ENCODE measurements at regions not wholly inside any gene's neighbourhood (a gene's known extent, or its start where the extent isn't known, plus 50 kb on each side); places are given as distances from the start of the nearest gene placed in this dataset.
"Not testable (repeated sequence)": the region's sequence is repeated elsewhere in the genome, so short reads cannot be mapped to it uniquely, and the experiment has no call there.

DNA sequence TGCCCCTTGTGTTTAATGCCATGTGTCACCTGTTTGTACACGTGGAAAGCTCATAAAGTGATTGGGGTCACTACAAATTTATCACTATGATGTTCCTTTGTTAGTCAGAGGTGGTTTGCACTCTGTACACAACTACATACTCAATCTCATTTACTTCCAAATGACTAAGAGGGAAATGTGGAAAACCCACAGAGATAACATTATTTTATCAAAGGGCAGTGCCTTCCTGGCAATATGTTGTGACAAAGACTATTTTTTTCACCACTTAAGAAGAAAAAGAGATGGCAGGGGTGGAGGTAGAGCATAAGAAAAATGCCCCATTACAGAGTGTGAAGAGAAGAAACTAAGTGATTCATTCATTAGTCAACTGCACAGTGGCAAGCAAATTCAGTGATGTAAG is 1064.1 kb upstream of the FLRT2 start:
- H3K4me1 Mint-ChIP-seq, result no peaks in the 10 kb centered on the region
- no peak overlapping the region for H3K4me3 Mint-ChIP-seq
- ChIA-PET CTCF (no interaction called here), POLR2A (no interaction called here)
- Histone ChIP-seq H3K36me3 (ENCODE audit: control insufficient read depth in 2 of 3, insufficient read depth in 3 of 3, low read length in 3 of 3) (no peaks in the 10 kb centered on the region), H3K4me1 (ENCODE audit: control insufficient read depth in 2 of 2, insufficient read depth in 2 of 2, low read length in 2 of 2) (no peaks in the 10 kb centered on the region), H3K27ac (ENCODE audit: low read depth, low read length) (no peak overlapping the region), H3K27me3 (ENCODE audit: control insufficient read depth in 2 of 2, insufficient read depth in 2 of 2, low read length in 2 of 2) (no peaks in the 10 kb centered on the region), H3K9me3 (ENCODE audit: control insufficient read depth in 2 of 3, low read length in 3 of 3) (no peaks in the 10 kb centered on the region), H3K4me3 (ENCODE audit: low read length) (no peak overlapping the region)
- no peaks in the 10 kb centered on the region for H3K36me3 Mint-ChIP-seq
- peaks cover 0 to 22% (median 4%) of the 10 kb centered on the region in 11 donors for H3K9me3 Mint-ChIP-seq
- no peaks in the 10 kb centered on the region for H3K27me3 Mint-ChIP-seq
- DNase-seq (no peak), ATAC-seq (no peak)
- H3K27ac Mint-ChIP-seq, result no peak overlapping the region
- intact Hi-C loops (cut with micrococcal nuclease), result no loop called here

DNA sequence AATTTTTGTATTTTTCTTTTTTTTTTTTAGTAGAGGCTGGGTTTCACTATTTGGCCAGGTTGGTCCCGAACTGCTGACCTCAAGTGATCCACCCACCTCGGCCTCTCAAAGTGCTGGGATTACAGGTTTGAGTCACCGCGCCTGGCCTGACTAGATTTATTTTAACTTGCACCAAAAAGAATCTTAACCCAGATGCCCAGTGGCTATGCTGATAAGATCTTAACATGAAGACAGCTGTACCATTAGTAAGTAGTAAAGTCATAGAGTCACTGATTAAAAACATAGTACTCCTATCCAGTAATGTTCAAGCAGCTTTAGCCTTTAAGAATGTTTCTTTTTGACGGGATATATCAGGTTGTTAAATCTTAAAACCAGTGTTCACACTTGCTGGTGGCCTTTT is 1061.8 kb upstream of the FLRT2 start:
- no peaks in the 10 kb centered on the region for H3K36me3 Mint-ChIP-seq
- intact Hi-C loops (cut with micrococcal nuclease), result no loop called here
- POLR2A ChIA-PET, result no interaction called here
- H3K4me1 ChIP-seq (ENCODE audit: control insufficient read depth in 2 of 2, insufficient read depth in 2 of 2, low read length in 2 of 2), result no peaks in the 10 kb centered on the region
- H3K9me3 ChIP-seq (ENCODE audit: control insufficient read depth in 2 of 3, low read length in 3 of 3), result no peaks in the 10 kb centered on the region
- ATAC-seq, result no peak
- CTCF ChIA-PET, result no interaction called here
- no peak overlapping the region for H3K4me3 ChIP-seq (ENCODE audit: low read length)
- no peaks in the 10 kb centered on the region for H3K36me3 ChIP-seq (ENCODE audit: control insufficient read depth in 2 of 3, insufficient read depth in 3 of 3, low read length in 3 of 3)
- no peak for DNase-seq
- H3K4me3 Mint-ChIP-seq, result no peak overlapping the region
- H3K4me1 Mint-ChIP-seq, result no peaks in the 10 kb centered on the region
- no peak overlapping the region for H3K27ac Mint-ChIP-seq
- H3K27me3 Mint-ChIP-seq, result no peaks in the 10 kb centered on the region
- peaks cover 0 to 22% (median 4%) of the 10 kb centered on the region in 11 donors for H3K9me3 Mint-ChIP-seq
- H3K27ac ChIP-seq (ENCODE audit: low read depth, low read length), result no peak overlapping the region
- H3K27me3 ChIP-seq (ENCODE audit: control insufficient read depth in 2 of 2, insufficient read depth in 2 of 2, low read length in 2 of 2), result no peaks in the 10 kb centered on the region

DNA sequence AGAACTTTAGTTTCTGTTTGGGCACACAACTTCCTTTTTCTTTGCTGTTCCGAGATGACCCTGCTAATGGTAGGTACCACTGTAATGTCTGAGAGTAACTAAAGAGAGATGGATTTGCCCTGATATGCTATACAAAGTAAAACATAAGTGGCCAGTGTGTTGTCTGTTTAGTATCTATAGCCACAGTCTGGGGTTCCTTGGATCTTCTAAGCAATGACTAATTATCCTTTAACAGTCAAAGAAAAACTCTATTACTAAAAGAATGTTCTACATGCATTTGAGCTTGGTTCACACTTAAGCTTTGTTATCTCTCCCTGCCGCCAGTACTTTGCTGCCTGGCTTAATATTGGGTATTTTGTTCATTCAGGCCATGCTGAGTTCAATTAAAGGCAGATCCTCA is 1051.9 kb upstream of the FLRT2 start:
- Histone ChIP-seq H3K36me3 (ENCODE audit: control insufficient read depth in 2 of 3, insufficient read depth in 3 of 3, low read length in 3 of 3) (no peaks in the 10 kb centered on the region), H3K4me1 (ENCODE audit: control insufficient read depth in 2 of 2, insufficient read depth in 2 of 2, low read length in 2 of 2) (no peaks in the 10 kb centered on the region), H3K9me3 (ENCODE audit: control insufficient read depth in 2 of 3, low read length in 3 of 3) (no peaks in the 10 kb centered on the region), H3K27me3 (ENCODE audit: control insufficient read depth in 2 of 2, insufficient read depth in 2 of 2, low read length in 2 of 2) (no peaks in the 10 kb centered on the region), H3K4me3 (ENCODE audit: low read length) (no peak overlapping the region), H3K27ac (ENCODE audit: low read depth, low read length) (no peak overlapping the region)
- ChIA-PET POLR2A (no interaction called here), CTCF (no interaction called here)
- Mint-ChIP-seq H3K27ac (no peak overlapping the region), H3K9me3 (peaks cover 0 to 22% (median 5%) of the 10 kb centered on the region in 11 donors), H3K36me3 (no peaks in the 10 kb centered on the region), H3K27me3 (no peaks in the 10 kb centered on the region), H3K4me3 (no peak overlapping the region), H3K4me1 (no peaks in the 10 kb centered on the region)
- intact Hi-C loops (cut with micrococcal nuclease), result no loop called here
- DNase-seq (no peak), ATAC-seq (no peak)

DNA sequence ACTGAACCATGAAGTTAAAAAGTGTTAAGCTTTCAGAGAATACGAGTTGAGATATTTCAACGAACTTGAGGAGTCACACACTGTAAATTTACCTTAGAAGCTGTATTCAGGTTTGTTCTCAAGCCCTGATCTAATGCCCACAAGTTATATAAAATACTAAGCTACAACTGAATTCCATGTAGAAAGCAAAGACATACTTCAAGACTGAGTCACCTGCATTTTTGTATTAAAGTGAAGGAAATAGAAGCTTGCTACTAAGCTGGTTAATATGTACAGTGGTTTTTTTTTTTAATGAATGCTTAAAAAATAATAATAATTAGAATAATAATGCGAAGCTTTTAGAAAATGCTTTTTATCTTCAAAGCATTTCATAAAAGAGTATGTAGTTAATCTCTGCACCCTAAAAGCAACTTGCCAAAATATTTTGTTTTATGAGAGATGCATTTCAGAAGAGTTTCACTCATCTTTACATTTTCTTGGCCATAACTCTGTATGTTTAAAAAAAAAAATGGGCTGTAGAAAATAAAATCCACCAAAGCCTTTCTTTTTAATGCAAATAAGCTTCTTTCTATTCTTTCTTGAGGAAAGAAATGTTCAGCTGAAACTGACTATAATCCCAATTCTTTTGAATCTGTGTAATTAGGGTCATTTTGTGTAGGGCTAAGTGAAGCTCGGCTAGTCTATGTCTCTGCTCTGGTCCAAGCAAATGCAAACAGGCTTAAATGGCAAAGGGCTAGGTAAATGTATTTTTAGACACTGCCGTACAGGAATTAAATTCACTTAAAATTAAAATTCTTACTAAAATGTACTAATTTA is 1047.5 kb upstream of the FLRT2 start:
- Mint-ChIP-seq H3K27ac (no peak overlapping the region), H3K4me1 (no peaks in the 10 kb centered on the region), H3K36me3 (no peaks in the 10 kb centered on the region), H3K9me3 (peaks cover 0 to 28% (median 2%) of the 10 kb centered on the region in 11 donors), H3K27me3 (no peaks in the 10 kb centered on the region), H3K4me3 (no peak overlapping the region)
- H3K9me3 ChIP-seq (ENCODE audit: control insufficient read depth in 2 of 3, low read length in 3 of 3), result no peaks in the 10 kb centered on the region
- intact Hi-C loops (cut with micrococcal nuclease), result no loop called here
- DNase-seq (no peak), ATAC-seq (no peak)
- H3K4me1 ChIP-seq (ENCODE audit: control insufficient read depth in 2 of 2, insufficient read depth in 2 of 2, low read length in 2 of 2), result no peaks in the 10 kb centered on the region
- no peak overlapping the region for H3K27ac ChIP-seq (ENCODE audit: low read depth, low read length)
- POLR2A ChIA-PET, result no interaction called here
- no peaks in the 10 kb centered on the region for H3K27me3 ChIP-seq (ENCODE audit: control insufficient read depth in 2 of 2, insufficient read depth in 2 of 2, low read length in 2 of 2)
- H3K36me3 ChIP-seq (ENCODE audit: control insufficient read depth in 2 of 3, insufficient read depth in 3 of 3, low read length in 3 of 3), result no peaks in the 10 kb centered on the region
- H3K4me3 ChIP-seq (ENCODE audit: low read length), result no peak overlapping the region
- CTCF ChIA-PET, result no interaction called here

DNA sequence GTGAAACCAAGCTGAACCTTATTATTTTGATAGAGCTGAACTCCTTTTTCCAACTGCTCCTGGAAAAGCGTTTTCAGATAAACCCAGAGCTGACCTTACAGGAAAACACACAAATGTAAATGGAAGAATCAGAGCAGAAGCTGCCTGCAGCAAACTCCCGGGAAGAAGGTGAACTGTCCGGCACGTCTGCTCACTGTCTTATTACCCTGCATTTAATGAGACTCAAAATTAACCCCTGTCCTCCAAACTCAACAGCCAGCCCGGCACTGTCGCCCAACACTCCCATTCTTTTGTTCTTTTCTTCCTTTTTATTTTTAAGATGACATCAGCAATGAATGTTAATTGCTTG is 1046.9 kb upstream of the FLRT2 start:
- Histone ChIP-seq H3K4me3 (ENCODE audit: low read length) (no peak overlapping the region), H3K27me3 (ENCODE audit: control insufficient read depth in 2 of 2, insufficient read depth in 2 of 2, low read length in 2 of 2) (no peaks in the 10 kb centered on the region), H3K4me1 (ENCODE audit: control insufficient read depth in 2 of 2, insufficient read depth in 2 of 2, low read length in 2 of 2) (no peaks in the 10 kb centered on the region), H3K9me3 (ENCODE audit: control insufficient read depth in 2 of 3, low read length in 3 of 3) (no peaks in the 10 kb centered on the region), H3K36me3 (ENCODE audit: control insufficient read depth in 2 of 3, insufficient read depth in 3 of 3, low read length in 3 of 3) (no peaks in the 10 kb centered on the region), H3K27ac (ENCODE audit: low read depth, low read length) (no peak overlapping the region)
- Mint-ChIP-seq H3K36me3 (no peaks in the 10 kb centered on the region), H3K4me3 (no peak overlapping the region), H3K27me3 (no peaks in the 10 kb centered on the region), H3K27ac (no peak overlapping the region), H3K4me1 (no peaks in the 10 kb centered on the region), H3K9me3 (peaks cover 1 to 28% (median 4%) of the 10 kb centered on the region in 11 donors)
- ATAC-seq (no peak), DNase-seq (no peak)
- POLR2A ChIA-PET, result no interaction called here
- intact Hi-C loops (cut with micrococcal nuclease), result no loop called here
- CTCF ChIA-PET, result no interaction called here

DNA sequence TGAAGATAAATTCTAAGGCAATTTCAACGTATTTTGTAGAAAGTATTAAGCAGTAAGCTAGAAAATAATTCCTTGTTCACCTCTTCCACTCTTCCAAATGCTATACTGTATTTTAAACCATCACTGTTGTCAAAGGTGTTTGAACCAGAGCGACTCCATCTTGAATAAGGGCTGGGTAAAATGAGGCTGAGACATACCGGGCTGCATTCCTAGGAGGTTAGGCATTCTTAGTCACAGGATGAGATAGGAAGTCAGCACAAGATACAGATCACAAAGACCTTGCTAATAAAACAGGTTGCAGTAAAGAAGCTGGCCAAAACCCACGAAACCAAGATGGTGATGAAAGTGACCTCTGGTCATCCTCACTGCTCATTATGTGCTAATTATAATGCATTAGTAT is 1045.7 kb upstream of the FLRT2 start:
- CTCF ChIA-PET; H3K27me3 Mint-ChIP-seq; intact Hi-C loops (cut with micrococcal nuclease); H3K27ac ChIP-seq (ENCODE audit: low read depth, low read length); H3K4me3 ChIP-seq (ENCODE audit: low read length); POLR2A ChIA-PET; H3K4me1 Mint-ChIP-seq; H3K4me1 ChIP-seq (ENCODE audit: control insufficient read depth in 2 of 2, insufficient read depth in 2 of 2, low read length in 2 of 2); H3K4me3 Mint-ChIP-seq; H3K36me3 Mint-ChIP-seq; ATAC-seq; H3K9me3 ChIP-seq (ENCODE audit: control insufficient read depth in 2 of 3, low read length in 3 of 3); DNase-seq; H3K36me3 ChIP-seq (ENCODE audit: control insufficient read depth in 2 of 3, insufficient read depth in 3 of 3, low read length in 3 of 3); H3K27ac Mint-ChIP-seq; H3K27me3 ChIP-seq (ENCODE audit: control insufficient read depth in 2 of 2, insufficient read depth in 2 of 2, low read length in 2 of 2): not testable (repeated sequence)
- H3K9me3 Mint-ChIP-seq, result peaks cover 1 to 28% (median 5%) of the 10 kb centered on the region in 11 donors

DNA sequence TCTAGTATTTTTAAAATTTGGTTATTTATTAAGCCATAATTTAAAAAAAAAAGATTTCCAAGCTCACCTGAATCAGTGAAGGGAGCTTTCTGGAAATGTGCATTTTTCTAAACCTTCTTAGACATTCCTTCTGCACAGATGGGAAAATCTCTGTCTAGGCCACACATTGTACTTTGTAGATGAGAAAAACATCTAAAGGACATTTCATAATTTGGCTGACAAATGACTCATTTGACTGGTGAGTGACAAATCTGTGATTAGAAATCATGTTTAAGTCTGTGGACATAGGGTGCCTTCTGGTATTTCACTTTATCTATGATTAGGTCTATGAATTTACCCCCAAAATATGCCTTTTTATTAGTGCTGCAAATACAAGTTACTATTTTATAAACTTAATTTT is 1044.9 kb upstream of the FLRT2 start:
- no peak overlapping the region for H3K4me3 Mint-ChIP-seq
- no peaks in the 10 kb centered on the region for H3K9me3 ChIP-seq (ENCODE audit: control insufficient read depth in 2 of 3, low read length in 3 of 3)
- POLR2A ChIA-PET, result no interaction called here

More for the DNA sequence above, 1044.9 kb upstream of the FLRT2 start:
- H3K9me3 Mint-ChIP-seq, result peaks cover 1 to 28% (median 7%) of the 10 kb centered on the region in 11 donors
- Histone ChIP-seq H3K4me3 (ENCODE audit: low read length) (no peak overlapping the region), H3K36me3 (ENCODE audit: control insufficient read depth in 2 of 3, insufficient read depth in 3 of 3, low read length in 3 of 3) (no peaks in the 10 kb centered on the region), H3K4me1 (ENCODE audit: control insufficient read depth in 2 of 2, insufficient read depth in 2 of 2, low read length in 2 of 2) (no peaks in the 10 kb centered on the region), H3K27ac (ENCODE audit: low read depth, low read length) (no peak overlapping the region), H3K27me3 (ENCODE audit: control insufficient read depth in 2 of 2, insufficient read depth in 2 of 2, low read length in 2 of 2) (no peaks in the 10 kb centered on the region)
- no peaks in the 10 kb centered on the region for H3K36me3 Mint-ChIP-seq
- H3K4me1 Mint-ChIP-seq, result no peaks in the 10 kb centered on the region
- H3K27ac Mint-ChIP-seq, result no peak overlapping the region
- no peak for ATAC-seq
- no peaks in the 10 kb centered on the region for H3K27me3 Mint-ChIP-seq
- intact Hi-C loops (cut with micrococcal nuclease), result no loop called here
- CTCF ChIA-PET, result no interaction called here
- DNase-seq, result no peak

All from naive thymus-derived CD4-positive, alpha-beta T cell (primary cell).